Tibial artery (tissue), 4 donors: ENCODE measurements at regions not wholly inside any gene's neighbourhood (a gene's known extent, or its start where the extent isn't known, plus 50 kb on each side); places are given as distances from the start of the nearest gene placed in this dataset.

Experiments used
- DNase-seq, 2 donors: peaks; one replicate each; pipeline ENCODE4 v3.0.0-alpha.2; 2019
- H3K27ac ChIP-seq, 2 donors: fragments of 200-600 bp; sonication (generic) in 1 of 2; 1 replicate in 1 of 2; 2 replicates in 1 of 2; pipeline ENCODE4 v1.5.1; 2018 to 2019; ENCODE audit warnings: mild to moderate bottlenecking in 1 of 2
- H3K27me3 ChIP-seq, 2 donors: fragments of 200-600 bp; sonication (generic) in 1 of 2; one replicate each; pipeline versions ENCODE4 v1.5.1 to v1.6.0; 2016 to 2019
- H3K36me3 ChIP-seq, 3 donors: fragments of 200-600 bp; sonication (generic) in 2 of 3; one replicate each; pipeline ENCODE4 v1.5.1; 2016 to 2019; ENCODE audit warnings: mild to moderate bottlenecking in 2 of 3
- H3K4me1 ChIP-seq, 4 donors: fragments of 200-600 bp; sonication (generic) in 2 of 4; 1 replicate in 3 of 4; 2 replicates in 1 of 4; pipeline ENCODE4 v1.5.1; 2016 to 2019
- H3K4me3 ChIP-seq, 2 donors: fragments of 200-600 bp; sonication (generic) in 1 of 2; 1 replicate in 1 of 2; 2 replicates in 1 of 2; pipeline ENCODE4 v1.5.1; 2018 to 2019; ENCODE audit warnings: mild to moderate bottlenecking in 2 of 2
- H3K9me3 ChIP-seq, 3 donors: fragments of 200-600 bp; sonication (generic) in 1 of 3; one replicate each; pipeline ENCODE4 v1.5.1; 2016 to 2019
- intact Hi-C: fragments of 100-400 bp; cut with DNase I; formaldehyde crosslinking; loops from one replicate; pipeline ENCODE4 v1.15.0; 2023; ENCODE audit warnings: low total_unique reads
- TF ChIP-seq, protein P1 (sequence below), 2 experiments: fragments of 200-600 bp in 1 of 2; fragments of 450-650 bp in 1 of 2; IDR thresholded peaks; one replicate each; pipeline ENCODE4 v1.5.1; 2017 to 2019; ENCODE audit warnings: antibody characterized with exemption in 2 of 2, mild to moderate bottlenecking in 1 of 2, moderate library complexity in 1 of 2

DNA sequence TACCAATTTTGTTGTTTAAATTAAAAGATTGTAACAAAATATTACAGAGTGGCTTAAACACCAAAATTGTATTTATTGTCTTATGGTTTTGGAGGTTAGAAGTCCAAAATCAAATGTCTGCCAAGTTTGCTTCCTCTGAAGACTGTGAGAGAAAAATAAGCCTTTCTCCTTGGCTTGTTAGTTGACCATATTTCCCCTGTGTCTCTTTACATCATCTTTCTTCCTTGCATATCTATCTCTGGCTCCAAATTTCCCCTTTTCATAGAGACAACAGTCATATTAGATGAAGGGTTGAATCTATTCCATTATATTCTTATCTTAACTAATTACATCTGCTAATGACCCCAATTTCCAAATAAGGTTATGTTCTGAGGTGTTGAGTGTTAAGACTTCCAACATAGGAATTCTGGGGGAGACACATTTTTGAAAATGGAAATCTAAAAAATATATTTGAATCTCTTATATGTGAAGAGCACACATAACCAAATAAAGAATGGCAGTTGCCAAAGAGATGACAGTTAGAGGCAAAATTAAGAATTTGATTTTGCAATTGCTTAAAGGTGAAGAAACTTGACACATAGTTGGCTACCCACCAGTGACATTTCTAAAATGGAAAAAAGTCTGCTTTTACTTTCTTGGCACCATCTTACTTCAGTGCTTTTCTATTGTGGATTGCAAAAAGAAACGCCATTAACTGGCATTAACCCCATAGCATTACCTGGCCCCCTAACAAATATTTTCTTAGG lies 407.2 kb downstream of the FSCB start:
- H3K27ac ChIP-seq = no peak overlapping the region
- no peak for DNase-seq
- no peak overlapping the region for H3K4me3 ChIP-seq
- H3K4me1 ChIP-seq = no peaks in the 10 kb centered on the region
- no peaks in the 10 kb centered on the region for H3K36me3 ChIP-seq
- TF ChIP-seq, protein P1, sequence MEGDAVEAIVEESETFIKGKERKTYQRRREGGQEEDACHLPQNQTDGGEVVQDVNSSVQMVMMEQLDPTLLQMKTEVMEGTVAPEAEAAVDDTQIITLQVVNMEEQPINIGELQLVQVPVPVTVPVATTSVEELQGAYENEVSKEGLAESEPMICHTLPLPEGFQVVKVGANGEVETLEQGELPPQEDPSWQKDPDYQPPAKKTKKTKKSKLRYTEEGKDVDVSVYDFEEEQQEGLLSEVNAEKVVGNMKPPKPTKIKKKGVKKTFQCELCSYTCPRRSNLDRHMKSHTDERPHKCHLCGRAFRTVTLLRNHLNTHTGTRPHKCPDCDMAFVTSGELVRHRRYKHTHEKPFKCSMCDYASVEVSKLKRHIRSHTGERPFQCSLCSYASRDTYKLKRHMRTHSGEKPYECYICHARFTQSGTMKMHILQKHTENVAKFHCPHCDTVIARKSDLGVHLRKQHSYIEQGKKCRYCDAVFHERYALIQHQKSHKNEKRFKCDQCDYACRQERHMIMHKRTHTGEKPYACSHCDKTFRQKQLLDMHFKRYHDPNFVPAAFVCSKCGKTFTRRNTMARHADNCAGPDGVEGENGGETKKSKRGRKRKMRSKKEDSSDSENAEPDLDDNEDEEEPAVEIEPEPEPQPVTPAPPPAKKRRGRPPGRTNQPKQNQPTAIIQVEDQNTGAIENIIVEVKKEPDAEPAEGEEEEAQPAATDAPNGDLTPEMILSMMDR (IDR thresholded peaks at IDR 0.05) = no peak
- intact Hi-C loops = no loop called here
- H3K9me3 ChIP-seq = no peaks in the 10 kb centered on the region
- no peaks in the 10 kb centered on the region for H3K27me3 ChIP-seq

- H3K36me3 ChIP-seq = no peaks in the 10 kb centered on the region
- no peaks in the 10 kb centered on the region for H3K4me1 ChIP-seq
- H3K27ac ChIP-seq = no peak overlapping the region
- no peaks in the 10 kb centered on the region for H3K27me3 ChIP-seq
- intact Hi-C loops = no loop called here
- H3K9me3 ChIP-seq = no peaks in the 10 kb centered on the region
- H3K4me3 ChIP-seq = no peak overlapping the region
- TF ChIP-seq, protein P1 (IDR thresholded peaks at IDR 0.05) = no peak
- no peak for DNase-seq
Measured at GRCh38 chr14:44081146-44081545, 425.9 kb downstream of the FSCB start.

DNA sequence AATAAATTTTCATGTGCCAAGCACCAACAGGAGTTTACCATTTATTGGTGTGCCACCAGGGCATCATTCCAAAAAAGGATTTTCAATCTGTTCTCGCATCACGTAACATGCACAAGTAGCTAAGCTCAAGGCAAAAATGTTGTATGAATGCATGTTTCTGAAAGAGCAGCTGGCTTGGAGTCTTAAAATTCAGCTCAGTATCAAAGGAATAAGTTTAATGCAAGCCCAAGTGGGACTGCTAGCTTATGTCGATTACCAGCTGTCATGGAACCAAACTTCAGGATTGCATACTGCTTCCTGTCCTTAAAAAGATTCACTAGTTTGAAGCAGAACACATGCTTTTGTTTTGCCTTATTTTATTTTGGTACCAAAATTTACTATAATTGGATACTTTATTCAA lies 437.0 kb downstream of the FSCB start:
- Histone ChIP-seq H3K4me3 (no peak overlapping the region), H3K27me3 (no peaks in the 10 kb centered on the region), H3K4me1 (no peaks in the 10 kb centered on the region), H3K9me3 (no peaks in the 10 kb centered on the region), H3K27ac (no peak overlapping the region), H3K36me3 (no peaks in the 10 kb centered on the region)
- TF ChIP-seq, protein P1 (IDR thresholded peaks at IDR 0.05) = no peak
- intact Hi-C loops = no loop called here
- DNase-seq = no peak

DNA sequence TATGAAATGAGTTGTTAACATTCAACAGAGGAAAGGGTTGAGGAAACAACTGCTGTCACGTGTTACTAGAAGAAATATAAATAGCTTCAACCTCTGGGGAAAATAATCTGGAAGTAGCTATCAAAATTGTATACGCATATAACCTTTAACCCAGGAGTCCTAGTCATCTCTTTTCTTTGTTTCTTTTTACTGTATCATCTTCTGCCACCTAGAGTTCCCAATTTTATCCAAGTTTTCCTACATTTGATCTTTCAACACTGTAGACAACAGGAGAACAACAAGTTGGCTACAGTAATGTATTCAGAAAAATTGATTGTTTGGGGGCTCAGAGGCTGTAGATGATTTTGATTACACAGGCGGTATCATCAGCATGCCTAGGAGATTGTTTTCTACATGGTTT lies 453.7 kb downstream of the FSCB start:
- Histone ChIP-seq H3K27ac (no peak overlapping the region), H3K4me1 (no peaks in the 10 kb centered on the region), H3K27me3 (no peaks in the 10 kb centered on the region), H3K9me3 (no peaks in the 10 kb centered on the region), H3K4me3 (no peak overlapping the region), H3K36me3 (no peaks in the 10 kb centered on the region)
- intact Hi-C loops = no loop called here
- DNase-seq = no peak
- TF ChIP-seq, protein P1 (IDR thresholded peaks at IDR 0.05) = no peak

- no peak overlapping the region for H3K4me3 ChIP-seq
- no peak overlapping the region for H3K27ac ChIP-seq
- no peaks in the 10 kb centered on the region for H3K4me1 ChIP-seq
- TF ChIP-seq, protein P1 (IDR thresholded peaks at IDR 0.05) = no peak
- no peaks in the 10 kb centered on the region for H3K9me3 ChIP-seq
- no peaks in the 10 kb centered on the region for H3K27me3 ChIP-seq
- H3K36me3 ChIP-seq = no peaks in the 10 kb centered on the region
- DNase-seq = no peak
- intact Hi-C loops = no loop called here
Measured at GRCh38 chr14:44041700-44042099, 465.4 kb downstream of the FSCB start.

DNA sequence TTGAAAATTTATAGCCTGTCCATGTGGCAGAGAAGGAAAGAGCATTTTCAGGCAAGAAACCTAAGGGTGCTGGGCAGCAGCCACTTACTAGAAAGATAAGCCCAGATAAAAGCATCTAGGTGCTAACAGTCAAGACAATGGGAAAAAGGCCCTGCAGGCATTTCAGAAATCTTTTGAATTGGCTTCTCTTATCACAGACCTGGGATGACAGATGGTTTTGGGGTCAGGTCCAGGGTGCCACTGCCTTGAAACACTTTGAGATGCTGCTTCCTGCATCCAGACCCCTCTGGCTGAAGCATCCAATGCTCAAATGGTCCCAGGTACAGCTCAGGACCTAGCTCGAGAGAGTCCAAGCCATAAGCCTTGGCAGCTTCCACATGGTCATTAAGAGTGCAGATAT lies 466.5 kb downstream of the FSCB start:
- H3K4me1 ChIP-seq = no peaks in the 10 kb centered on the region
- H3K27ac ChIP-seq = no peak overlapping the region
- no peaks in the 10 kb centered on the region for H3K9me3 ChIP-seq
- H3K27me3 ChIP-seq = no peaks in the 10 kb centered on the region
- no peaks in the 10 kb centered on the region for H3K36me3 ChIP-seq
- no peak overlapping the region for H3K4me3 ChIP-seq
- TF ChIP-seq, protein P1 (IDR thresholded peaks at IDR 0.05) = no peak
- intact Hi-C loops = no loop called here
- no peak for DNase-seq
